ENCODE measurements at regions not wholly inside any gene's neighbourhood (a gene's known extent, or its start where the extent isn't known, plus 50 kb on each side); places are given as distances from the start of the nearest gene placed in this dataset.
A peak's percentile ranks its signal among the peaks of the same experiment; 100 is the strongest.

DNA sequence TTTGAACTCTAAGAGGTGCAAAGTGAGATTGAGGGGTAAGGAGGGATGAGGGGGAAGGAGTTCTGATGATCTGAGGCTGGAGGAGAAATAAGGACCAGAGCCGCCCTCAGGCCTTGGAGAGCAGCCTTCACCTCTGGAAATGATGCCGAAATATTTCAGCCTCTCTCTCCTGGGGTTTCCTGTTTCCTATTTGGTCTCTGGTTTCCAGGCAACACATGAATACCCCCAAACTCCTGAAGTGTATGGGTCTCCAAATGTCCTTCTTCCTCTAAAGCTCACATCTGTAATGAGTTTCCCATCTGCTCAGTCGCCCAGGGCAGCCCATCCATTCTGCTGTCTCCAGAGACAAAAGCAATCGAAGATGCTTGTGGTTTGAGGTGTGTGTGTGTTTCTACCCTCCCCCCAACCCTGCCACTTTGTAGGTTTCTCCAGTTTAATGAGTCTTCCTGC lies 52.0 kb upstream of the FAM20B start:
- no peaks in the 10 kb centered on the region for H3K27me3 ChIP-seq
- H3K4me1 ChIP-seq: no peaks in the 10 kb centered on the region
- no peaks in the 10 kb centered on the region for H3K36me3 ChIP-seq
- intact Hi-C loops (cut with DNase I): no loop called here
- TF ChIP-seq, protein P1, sequence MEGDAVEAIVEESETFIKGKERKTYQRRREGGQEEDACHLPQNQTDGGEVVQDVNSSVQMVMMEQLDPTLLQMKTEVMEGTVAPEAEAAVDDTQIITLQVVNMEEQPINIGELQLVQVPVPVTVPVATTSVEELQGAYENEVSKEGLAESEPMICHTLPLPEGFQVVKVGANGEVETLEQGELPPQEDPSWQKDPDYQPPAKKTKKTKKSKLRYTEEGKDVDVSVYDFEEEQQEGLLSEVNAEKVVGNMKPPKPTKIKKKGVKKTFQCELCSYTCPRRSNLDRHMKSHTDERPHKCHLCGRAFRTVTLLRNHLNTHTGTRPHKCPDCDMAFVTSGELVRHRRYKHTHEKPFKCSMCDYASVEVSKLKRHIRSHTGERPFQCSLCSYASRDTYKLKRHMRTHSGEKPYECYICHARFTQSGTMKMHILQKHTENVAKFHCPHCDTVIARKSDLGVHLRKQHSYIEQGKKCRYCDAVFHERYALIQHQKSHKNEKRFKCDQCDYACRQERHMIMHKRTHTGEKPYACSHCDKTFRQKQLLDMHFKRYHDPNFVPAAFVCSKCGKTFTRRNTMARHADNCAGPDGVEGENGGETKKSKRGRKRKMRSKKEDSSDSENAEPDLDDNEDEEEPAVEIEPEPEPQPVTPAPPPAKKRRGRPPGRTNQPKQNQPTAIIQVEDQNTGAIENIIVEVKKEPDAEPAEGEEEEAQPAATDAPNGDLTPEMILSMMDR (IDR thresholded peaks at IDR 0.05): no peak
- no peak overlapping the region for H3K4me3 ChIP-seq
- no peak overlapping the region for H3K27ac ChIP-seq
- peak in 1 of 4 donors; percentile 38 for DNase-seq
- ATAC-seq: no peak
- H3K9me3 ChIP-seq: peaks cover 0 to 21% of the 10 kb centered on the region in 2 donors
